Peyer's patch (tissue), 4 donors: ENCODE measurements at regions not wholly inside any gene's neighbourhood (a gene's known extent, or its start where the extent isn't known, plus 50 kb on each side); places are given as distances from the start of the nearest gene placed in this dataset.
"Not testable (repeated sequence)": the region's sequence is repeated elsewhere in the genome, so short reads cannot be mapped to it uniquely, and the experiment has no call there.

Experiments
- DNase-seq, 3 donors: peaks; one replicate each; pipeline ENCODE4 v3.0.0-alpha.2; 2017 to 2019
- H3K27ac ChIP-seq, 4 donors: fragments of 200-600 bp; sonication (generic); one replicate each; pipeline ENCODE4 v1.5.1; 2016 to 2019
- H3K27me3 ChIP-seq, 2 donors: fragments of 200-600 bp; sonication (generic); one replicate each; pipeline ENCODE4 v1.5.1; 2019
- H3K36me3 ChIP-seq, 3 donors: fragments of 200-600 bp; sonication (generic); one replicate each; pipeline ENCODE4 v1.5.1; 2016 to 2019
- H3K4me1 ChIP-seq, 4 donors: fragments of 200-600 bp; sonication (generic); one replicate each; pipeline ENCODE4 v1.5.1; 2016 to 2019
- H3K4me3 ChIP-seq, 4 donors: fragments of 200-600 bp; sonication (generic); 1 replicate in 3 of 4; 2 replicates in 1 of 4; pipeline ENCODE4 v1.5.1; 2016 to 2019; ENCODE audit warnings: mild to moderate bottlenecking in 1 of 4
- H3K9me3 ChIP-seq, 4 donors: fragments of 200-600 bp; sonication (generic); one replicate each; pipeline ENCODE4 v1.5.1; 2016 to 2019; ENCODE audit warnings: mild to moderate bottlenecking in 1 of 4
- POLR2A ChIP-seq, 2 donors: fragments of 450-650 bp; IDR thresholded peaks; one replicate each; pipeline ENCODE4 v1.5.1; 2017; ENCODE audit warnings: antibody characterized with exemption in 2 of 2, mild to moderate bottlenecking in 2 of 2, moderate library complexity in 2 of 2
- TF ChIP-seq, protein P1 (sequence below), 6 experiments: fragments of 450-650 bp in 4 of 6; fragments of 200-600 bp in 2 of 6; sonication (generic) in 1 of 6; IDR thresholded peaks; one replicate each; pipeline ENCODE4 v1.5.1; 2017 to 2019; ENCODE audit warnings: antibody characterized with exemption in 6 of 6, mild to moderate bottlenecking in 3 of 6, moderate library complexity in 1 of 6

DNA sequence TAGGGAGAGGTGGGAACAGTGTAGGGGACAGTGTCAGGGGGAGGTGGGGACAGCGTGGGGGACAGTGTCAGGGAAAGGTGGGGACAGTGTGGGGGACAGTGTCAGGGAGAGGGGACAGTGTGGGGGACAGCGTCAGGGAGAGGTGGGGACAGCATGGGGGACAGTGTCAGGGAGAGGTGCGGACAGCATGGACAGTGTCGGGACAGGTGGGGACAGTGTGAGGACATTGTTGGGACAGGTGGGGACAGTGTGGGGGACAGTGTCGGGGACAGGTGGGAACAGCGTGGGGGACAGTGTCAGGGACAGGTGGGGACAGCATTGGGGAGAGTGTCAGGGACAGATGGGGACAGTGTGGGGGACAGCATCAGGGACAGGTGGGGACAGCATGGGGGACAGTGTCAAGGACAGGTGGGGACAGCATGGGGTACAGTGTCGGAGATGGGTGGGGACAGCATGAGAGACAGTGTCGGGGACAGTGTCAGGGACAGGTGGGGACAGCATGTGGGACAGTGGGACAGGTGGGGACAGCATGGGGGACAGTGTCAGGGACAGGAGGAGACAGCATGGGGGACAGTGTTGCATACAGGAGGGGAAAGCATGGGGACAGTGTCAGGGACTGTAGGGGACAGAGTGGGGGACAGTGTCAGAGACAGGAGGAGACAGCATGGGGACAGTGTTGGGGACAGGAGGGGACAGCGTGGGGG lies 139.0 kb downstream of the TMEM121 start:
- Histone ChIP-seq H3K4me3 (no peak overlapping the region), H3K9me3 (no peaks in the 10 kb centered on the region), H3K36me3 (no peaks in the 10 kb centered on the region), H3K4me1 (no peaks in the 10 kb centered on the region), H3K27me3 (no peaks in the 10 kb centered on the region), H3K27ac (no peak overlapping the region)
- no peak for TF ChIP-seq POLR2A (IDR thresholded peaks at IDR 0.05)
- TF ChIP-seq, protein P1, sequence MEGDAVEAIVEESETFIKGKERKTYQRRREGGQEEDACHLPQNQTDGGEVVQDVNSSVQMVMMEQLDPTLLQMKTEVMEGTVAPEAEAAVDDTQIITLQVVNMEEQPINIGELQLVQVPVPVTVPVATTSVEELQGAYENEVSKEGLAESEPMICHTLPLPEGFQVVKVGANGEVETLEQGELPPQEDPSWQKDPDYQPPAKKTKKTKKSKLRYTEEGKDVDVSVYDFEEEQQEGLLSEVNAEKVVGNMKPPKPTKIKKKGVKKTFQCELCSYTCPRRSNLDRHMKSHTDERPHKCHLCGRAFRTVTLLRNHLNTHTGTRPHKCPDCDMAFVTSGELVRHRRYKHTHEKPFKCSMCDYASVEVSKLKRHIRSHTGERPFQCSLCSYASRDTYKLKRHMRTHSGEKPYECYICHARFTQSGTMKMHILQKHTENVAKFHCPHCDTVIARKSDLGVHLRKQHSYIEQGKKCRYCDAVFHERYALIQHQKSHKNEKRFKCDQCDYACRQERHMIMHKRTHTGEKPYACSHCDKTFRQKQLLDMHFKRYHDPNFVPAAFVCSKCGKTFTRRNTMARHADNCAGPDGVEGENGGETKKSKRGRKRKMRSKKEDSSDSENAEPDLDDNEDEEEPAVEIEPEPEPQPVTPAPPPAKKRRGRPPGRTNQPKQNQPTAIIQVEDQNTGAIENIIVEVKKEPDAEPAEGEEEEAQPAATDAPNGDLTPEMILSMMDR (IDR thresholded peaks at IDR 0.05) = no peak
- no peak for DNase-seq

- Histone ChIP-seq H3K27me3 (no peaks in the 10 kb centered on the region), H3K9me3 (no peaks in the 10 kb centered on the region), H3K4me1 (no peaks in the 10 kb centered on the region), H3K4me3 (no peak overlapping the region), H3K27ac (no peak overlapping the region), H3K36me3 (no peaks in the 10 kb centered on the region)
- no peak for DNase-seq
- TF ChIP-seq, protein P1 (IDR thresholded peaks at IDR 0.05) = no peak
- TF ChIP-seq POLR2A (IDR thresholded peaks at IDR 0.05) = no peak
Measured at GRCh38 chr14:105665951-105666277, 139.5 kb downstream of the TMEM121 start.

DNA sequence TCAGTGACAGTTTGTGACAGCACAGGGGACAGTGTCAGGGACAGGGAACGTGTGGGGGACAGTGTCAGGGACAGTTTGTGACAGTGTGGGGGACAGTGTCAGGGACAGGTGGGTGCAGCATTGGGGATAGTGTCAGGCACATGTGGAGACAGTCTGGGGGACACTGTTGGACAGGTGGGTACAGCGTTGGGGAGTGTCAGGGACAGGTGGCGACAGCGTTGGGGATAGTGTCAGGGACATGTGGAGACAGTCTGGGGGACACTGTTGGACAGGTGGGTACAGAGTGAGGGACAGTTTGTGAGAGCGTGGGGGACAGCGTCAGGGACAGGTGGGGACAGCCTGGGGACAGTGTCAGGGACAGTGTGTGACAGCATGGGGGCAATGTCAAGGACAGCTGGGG lies 140.0 kb downstream of the TMEM121 start:
- TF ChIP-seq, protein P1 (IDR thresholded peaks at IDR 0.05) = no peak
- TF ChIP-seq POLR2A (IDR thresholded peaks at IDR 0.05) = no peak
- Histone ChIP-seq H3K36me3 (no peaks in the 10 kb centered on the region), H3K4me3 (no peak overlapping the region)

GRCh38 chr14:105666991-105667662 lies 140.7 kb downstream of the TMEM121 start:
- not testable (repeated sequence) for H3K4me3 ChIP-seq, H3K36me3 ChIP-seq, H3K27ac ChIP-seq, H3K4me1 ChIP-seq, H3K9me3 ChIP-seq, H3K27me3 ChIP-seq
- peak in 1 of 3 donors; percentile 44 for DNase-seq

More for the DNA sequence above, 140.0 kb downstream of the TMEM121 start:
- Histone ChIP-seq H3K27me3 (no peaks in the 10 kb centered on the region), H3K9me3 (no peaks in the 10 kb centered on the region), H3K27ac (no peak overlapping the region), H3K4me1 (no peaks in the 10 kb centered on the region)
- DNase-seq = no peak

DNA sequence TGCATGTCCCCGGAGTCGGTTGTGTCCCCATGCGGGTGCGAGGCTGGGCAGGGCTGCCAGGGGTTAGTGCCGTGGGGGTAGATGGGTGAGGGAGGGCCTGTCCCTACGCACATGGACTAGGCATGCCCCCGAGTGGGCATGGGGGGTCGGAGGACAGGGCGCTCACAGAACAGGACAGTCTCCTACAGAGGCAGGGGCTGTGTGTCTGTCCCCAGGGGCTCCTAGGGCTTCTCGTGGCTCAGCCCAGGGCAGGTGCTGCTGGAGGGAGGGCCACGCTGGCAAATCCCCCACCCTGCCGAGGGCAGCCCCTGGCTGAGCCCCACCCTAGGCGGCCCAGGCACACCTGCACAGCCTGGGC lies 141.3 kb downstream of the TMEM121 start:
- not testable (repeated sequence) for DNase-seq, H3K4me1 ChIP-seq, H3K27ac ChIP-seq, H3K36me3 ChIP-seq, H3K27me3 ChIP-seq, H3K9me3 ChIP-seq, H3K4me3 ChIP-seq

DNA sequence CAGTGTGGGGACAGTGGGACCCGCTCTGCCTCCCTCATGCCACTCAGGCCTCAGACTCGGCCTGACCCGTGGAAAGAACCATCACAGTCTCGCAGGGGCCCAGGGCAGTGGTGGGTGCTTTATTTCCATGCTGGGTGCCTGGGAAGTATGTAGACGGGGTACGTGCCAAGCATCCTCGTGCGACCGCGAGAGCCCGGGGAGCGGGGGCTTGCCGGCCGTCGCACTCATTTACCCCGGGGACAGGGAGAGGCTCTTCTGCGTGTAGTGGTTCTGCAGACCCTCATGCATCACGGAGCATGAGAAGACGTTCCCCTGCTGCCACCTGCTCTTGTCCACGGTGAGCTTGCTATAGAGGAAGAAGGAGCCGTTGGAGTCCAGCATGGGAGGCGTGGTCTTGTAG lies 141.6 kb downstream of the TMEM121 start:
- not testable (repeated sequence) for H3K27ac ChIP-seq, H3K27me3 ChIP-seq, H3K4me3 ChIP-seq, H3K9me3 ChIP-seq, H3K36me3 ChIP-seq, H3K4me1 ChIP-seq
- DNase-seq = peak in 1 of 3 donors; percentile 44

DNA sequence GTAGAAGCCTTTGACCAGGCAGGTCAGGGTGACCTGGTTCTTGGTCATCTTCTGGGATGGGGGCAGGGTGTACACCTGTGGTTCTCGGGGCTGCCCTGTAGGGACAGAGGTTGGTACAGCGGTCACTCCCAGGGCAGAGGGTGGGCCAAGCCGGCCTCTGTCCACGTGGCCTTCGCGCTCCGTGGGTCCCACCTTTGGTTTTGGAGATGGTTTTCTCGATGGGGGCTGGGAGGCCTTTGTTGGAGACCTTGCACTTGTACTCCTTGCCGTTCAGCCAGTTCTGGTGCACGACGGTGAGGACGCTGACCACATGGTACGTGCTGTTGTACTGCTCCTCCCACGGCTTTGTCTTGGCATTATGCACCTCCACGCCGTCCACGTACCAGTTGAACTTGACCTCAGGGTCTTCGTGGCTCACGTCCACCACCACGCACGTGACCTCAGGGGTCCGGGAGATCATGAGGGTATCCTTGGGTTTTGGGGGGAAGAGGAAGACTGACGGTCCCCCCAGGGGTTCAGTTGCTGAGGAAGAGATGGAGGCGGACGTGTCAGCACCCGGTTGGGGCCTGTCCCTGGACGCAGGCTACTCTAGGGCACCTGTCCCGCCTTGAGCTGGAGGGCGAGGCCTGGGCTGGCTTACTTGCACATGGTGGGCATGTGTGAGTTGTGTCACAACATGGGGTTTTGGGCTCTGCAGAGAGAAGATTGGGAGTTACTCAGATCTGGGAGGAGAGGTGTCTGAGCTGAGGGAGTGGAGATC lies 142.3 kb downstream of the TMEM121 start:
- H3K9me3 ChIP-seq, DNase-seq, H3K27ac ChIP-seq, H3K4me3 ChIP-seq, H3K27me3 ChIP-seq, H3K4me1 ChIP-seq, H3K36me3 ChIP-seq: not testable (repeated sequence)

DNA sequence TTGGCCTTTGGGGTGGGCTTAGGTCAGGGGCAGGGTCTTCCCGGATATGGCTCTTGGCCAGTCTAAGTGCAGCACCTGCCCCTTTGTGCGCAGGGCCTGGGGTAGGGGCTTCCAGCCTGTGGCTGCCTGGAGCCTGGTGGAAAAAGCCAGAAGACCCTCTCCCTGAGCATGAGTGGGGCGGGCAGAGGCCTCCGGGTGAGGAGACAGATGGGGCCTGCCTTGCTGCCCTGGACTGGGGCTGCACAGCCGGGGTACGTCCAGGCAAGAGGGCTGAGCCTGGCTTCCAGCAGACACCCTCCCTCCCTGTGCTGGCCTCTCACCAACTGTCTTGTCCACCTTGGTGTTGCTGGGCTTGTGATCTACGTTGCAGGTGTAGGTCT lies 142.8 kb downstream of the TMEM121 start:
- H3K4me1 ChIP-seq, H3K27ac ChIP-seq, H3K4me3 ChIP-seq, H3K36me3 ChIP-seq, H3K9me3 ChIP-seq, H3K27me3 ChIP-seq, DNase-seq: not testable (repeated sequence)

DNA sequence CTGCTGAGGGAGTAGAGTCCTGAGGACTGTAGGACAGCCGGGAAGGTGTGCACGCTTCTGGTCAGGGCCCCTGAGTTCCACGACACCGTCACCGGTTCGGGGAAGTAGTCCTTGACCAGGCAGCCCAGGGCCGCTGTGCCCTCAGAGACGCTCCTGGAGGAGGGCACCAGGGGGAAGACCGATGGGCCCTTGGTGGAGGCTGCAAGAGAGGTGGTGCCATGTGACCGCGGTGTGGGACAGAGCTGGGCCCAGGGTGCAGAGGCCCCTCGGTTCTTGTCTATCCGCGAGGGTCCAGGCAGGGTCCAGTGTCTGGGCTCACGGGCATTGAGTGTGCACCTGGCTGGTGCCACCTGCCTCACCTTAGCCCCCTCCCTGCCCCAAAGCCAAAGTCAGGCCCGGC lies 143.3 kb downstream of the TMEM121 start:
- H3K9me3 ChIP-seq, H3K27me3 ChIP-seq, H3K4me1 ChIP-seq, H3K27ac ChIP-seq, H3K36me3 ChIP-seq, H3K4me3 ChIP-seq, DNase-seq: not testable (repeated sequence)

GRCh38 chr14:105672450-105673200 lies 146.2 kb downstream of the TMEM121 start:
- H3K9me3 ChIP-seq = not testable (repeated sequence)

GRCh38 chr14:105675433-105675832 lies 149.1 kb downstream of the TMEM121 start:
- H3K4me1 ChIP-seq, H3K36me3 ChIP-seq, H3K27ac ChIP-seq, DNase-seq, H3K4me3 ChIP-seq, H3K27me3 ChIP-seq, H3K9me3 ChIP-seq: not testable (repeated sequence)

More at GRCh38 chr14:105672450-105673200, 146.2 kb downstream of the TMEM121 start:
- not testable (repeated sequence) for H3K36me3 ChIP-seq, H3K4me3 ChIP-seq, H3K27me3 ChIP-seq, H3K27ac ChIP-seq, H3K4me1 ChIP-seq, DNase-seq
